Karpas-422 (cell line): ENCODE measurements at regions not wholly inside any gene's neighbourhood (a gene's known extent, or its start where the extent isn't known, plus 50 kb on each side); places are given as distances from the start of the nearest gene placed in this dataset.
"Not testable (repeated sequence)": the region's sequence is repeated elsewhere in the genome, so short reads cannot be mapped to it uniquely, and the experiment has no call there.

Experiments used
- DNase-seq: peaks from one replicate; pipeline ENCODE4 v3.0.0-alpha.2; 2015
- H2AFZ ChIP-seq: fragments of 200-600 bp; sonication (generic); 2 replicates; pipeline ENCODE4 v1.6.1; 2014; ENCODE audit warnings: antibody characterized with exemption, low read length, mixed read lengths
- H3K27ac ChIP-seq: fragments of 200-600 bp; sonication (generic); 2 replicates; pipeline ENCODE4 v1.5.1; 2014; ENCODE audit warnings: mild to moderate bottlenecking, low read length, moderate library complexity
- H3K27me3 ChIP-seq: fragments of 200-600 bp; sonication (generic); 2 replicates; pipeline ENCODE4 v1.6.1; 2014; ENCODE audit warnings: low read length, mixed read lengths
- H3K36me3 ChIP-seq: fragments of 200-600 bp; sonication (generic); 2 replicates; pipeline ENCODE4 v1.6.1; 2014; ENCODE audit warnings: low read length, mixed read lengths; ENCODE audit not compliant: insufficient read depth
- H3K4me1 ChIP-seq: fragments of 200-600 bp; sonication (generic); 2 replicates; pipeline ENCODE4 v1.6.1; 2014; ENCODE audit warnings: mild to moderate bottlenecking, low read length, mixed read lengths
- H3K4me2 ChIP-seq: fragments of 200-600 bp; sonication (generic); 2 replicates; pipeline ENCODE4 v1.6.1; 2014; ENCODE audit warnings: low read length, low read depth, mild to moderate bottlenecking; ENCODE audit not compliant: poor library complexity, severe bottlenecking
- H3K4me3 ChIP-seq: fragments of 200-600 bp; sonication (generic); 2 replicates; pipeline ENCODE4 v1.5.1; 2014; ENCODE audit warnings: mild to moderate bottlenecking, antibody characterized with exemption, low read length, mixed read lengths
- H3K79me2 ChIP-seq: fragments of 200-600 bp; sonication (generic); 2 replicates; pipeline ENCODE4 v1.6.1; 2014; ENCODE audit warnings: mild to moderate bottlenecking, low read length, mixed read lengths
- H3K9ac ChIP-seq: fragments of 200-600 bp; sonication (generic); 2 replicates; pipeline ENCODE4 v1.6.0; 2014; ENCODE audit warnings: low read length
- H3K9me2 ChIP-seq: fragments of 200-600 bp; sonication (generic), shearing (Covaris generic); replicated peaks from 2 replicates; pipeline ENCODE4 v1.6.0; 2014; ENCODE audit warnings: mild to moderate bottlenecking, low read length, moderate library complexity; ENCODE audit not compliant: insufficient read depth
- H3K9me3 ChIP-seq: fragments of 300-700, 200-600 bp; sonication (generic); 2 replicates; pipeline ENCODE4 v1.6.1; 2014; ENCODE audit warnings: low read length, mixed read lengths
- H4K20me1 ChIP-seq: fragments of 200-600 bp; sonication (generic); 2 replicates; pipeline ENCODE4 v1.6.1; 2014; ENCODE audit warnings: mild to moderate bottlenecking, antibody characterized with exemption, low read length, low read depth; ENCODE audit not compliant: insufficient read depth

GRCh38 chr2:138381373-138381772 is 120.2 kb upstream of the SPOPL start:
- H3K4me1 ChIP-seq: no peaks in the 10 kb centered on the region
- H3K9me3 ChIP-seq: peaks cover 3% of the 10 kb centered on the region; the same call in 1 of the 2 replicates
- H4K20me1 ChIP-seq: 0 out of 2 replicates have a peak, but pooled peaks cover 6% of the 10 kb centered on the region
- no peaks in the 10 kb centered on the region for H3K27me3 ChIP-seq
- H3K4me3 ChIP-seq: no peak overlapping the region
- no peaks in the 10 kb centered on the region for H3K36me3 ChIP-seq
- no peak overlapping the region for H2AFZ ChIP-seq
- no peaks in the 10 kb centered on the region for H3K9me2 ChIP-seq
- no peaks in the 10 kb centered on the region for H3K79me2 ChIP-seq
- H3K9ac ChIP-seq: no peak overlapping the region
- no peak overlapping the region for H3K27ac ChIP-seq
- no peak for DNase-seq
- H3K4me2 ChIP-seq: no peak overlapping the region

GRCh38 chr2:138382672-138383071 is 118.9 kb upstream of the SPOPL start:
- no peaks in the 10 kb centered on the region for H3K9me2 ChIP-seq
- H3K9me3 ChIP-seq: peaks cover 3% of the 10 kb centered on the region; the same call in 1 of the 2 replicates
- H3K9ac ChIP-seq: no peak overlapping the region
- H3K36me3 ChIP-seq: no peaks in the 10 kb centered on the region
- no peak overlapping the region for H2AFZ ChIP-seq
- H3K27ac ChIP-seq: no peak overlapping the region
- no peaks in the 10 kb centered on the region for H3K27me3 ChIP-seq
- H3K4me2 ChIP-seq: no peak overlapping the region
- H4K20me1 ChIP-seq: 0 out of 2 replicates have a peak, but pooled peaks cover 4% of the 10 kb centered on the region
- no peaks in the 10 kb centered on the region for H3K79me2 ChIP-seq
- no peak overlapping the region for H3K4me3 ChIP-seq
- no peak for DNase-seq
- H3K4me1 ChIP-seq: no peaks in the 10 kb centered on the region

GRCh38 chr2:138386191-138386590 is 115.4 kb upstream of the SPOPL start:
- H3K79me2 ChIP-seq, H3K4me2 ChIP-seq, H3K36me3 ChIP-seq, H3K9me3 ChIP-seq, H4K20me1 ChIP-seq, H3K9ac ChIP-seq, DNase-seq, H3K4me1 ChIP-seq, H3K9me2 ChIP-seq, H3K4me3 ChIP-seq, H2AFZ ChIP-seq, H3K27me3 ChIP-seq, H3K27ac ChIP-seq: not testable (repeated sequence)

- H3K36me3 ChIP-seq: no peaks in the 10 kb centered on the region
- no peaks in the 10 kb centered on the region for H3K9me3 ChIP-seq
- no peak overlapping the region for H3K9ac ChIP-seq
- H3K9me2 ChIP-seq: no peaks in the 10 kb centered on the region
- no peaks in the 10 kb centered on the region for H3K27me3 ChIP-seq
- no peak overlapping the region for H3K4me3 ChIP-seq
- no peak overlapping the region for H2AFZ ChIP-seq
- H3K79me2 ChIP-seq: no peaks in the 10 kb centered on the region
- no peak overlapping the region for H3K4me2 ChIP-seq
- H3K27ac ChIP-seq: no peak overlapping the region
- no peak for DNase-seq
- no peaks in the 10 kb centered on the region for H3K4me1 ChIP-seq
- H4K20me1 ChIP-seq: no peaks in the 10 kb centered on the region
Measured at GRCh38 chr2:138389063-138389462, 112.5 kb upstream of the SPOPL start.

GRCh38 chr2:138390316-138390945 is 111.1 kb upstream of the SPOPL start:
- Histone ChIP-seq H3K79me2 (no peaks in the 10 kb centered on the region), H3K9ac (no peak overlapping the region), H3K4me1 (no peaks in the 10 kb centered on the region), H4K20me1 (no peaks in the 10 kb centered on the region), H3K9me2 (no peaks in the 10 kb centered on the region), H3K27ac (no peak overlapping the region), H3K36me3 (no peaks in the 10 kb centered on the region), H3K4me3 (no peak overlapping the region), H3K9me3 (no peaks in the 10 kb centered on the region), H3K4me2 (no peak overlapping the region), H2AFZ (no peak overlapping the region), H3K27me3 (no peaks in the 10 kb centered on the region)
- no peak for DNase-seq

- Histone ChIP-seq H3K36me3 (no peaks in the 10 kb centered on the region), H3K79me2 (no peaks in the 10 kb centered on the region), H3K27me3 (no peaks in the 10 kb centered on the region), H3K4me3 (no peak overlapping the region), H3K9ac (no peak overlapping the region), H3K9me2 (no peaks in the 10 kb centered on the region), H3K4me2 (no peak overlapping the region), H2AFZ (no peak overlapping the region), H3K4me1 (no peaks in the 10 kb centered on the region), H3K27ac (no peak overlapping the region), H3K9me3 (no peaks in the 10 kb centered on the region), H4K20me1 (no peaks in the 10 kb centered on the region)
- DNase-seq: no peak
Measured at GRCh38 chr2:138391946-138392345, 109.6 kb upstream of the SPOPL start.

- H3K9me3 ChIP-seq: no peaks in the 10 kb centered on the region
- no peak overlapping the region for H3K9ac ChIP-seq
- no peak overlapping the region for H3K27ac ChIP-seq
- no peak for DNase-seq
- H3K4me3 ChIP-seq: no peak overlapping the region
- no peaks in the 10 kb centered on the region for H4K20me1 ChIP-seq
- no peaks in the 10 kb centered on the region for H3K4me1 ChIP-seq
- H3K9me2 ChIP-seq: no peaks in the 10 kb centered on the region
- no peak overlapping the region for H3K4me2 ChIP-seq
- H2AFZ ChIP-seq: no peak overlapping the region
- no peaks in the 10 kb centered on the region for H3K36me3 ChIP-seq
- no peaks in the 10 kb centered on the region for H3K79me2 ChIP-seq
- no peaks in the 10 kb centered on the region for H3K27me3 ChIP-seq
Measured at GRCh38 chr2:138395565-138396306, 105.8 kb upstream of the SPOPL start.

- Histone ChIP-seq H4K20me1 (no peaks in the 10 kb centered on the region), H3K9me2 (no peaks in the 10 kb centered on the region), H3K9ac (no peak overlapping the region), H3K4me2 (no peak overlapping the region), H3K4me1 (no peaks in the 10 kb centered on the region), H3K4me3 (no peak overlapping the region), H3K79me2 (no peaks in the 10 kb centered on the region), H3K36me3 (no peaks in the 10 kb centered on the region), H3K27ac (no peak overlapping the region), H3K27me3 (no peaks in the 10 kb centered on the region), H2AFZ (no peak overlapping the region), H3K9me3 (no peaks in the 10 kb centered on the region)
- DNase-seq: no peak
Measured at GRCh38 chr2:138396843-138397242, 104.7 kb upstream of the SPOPL start.
